Calu3 (cell line): ENCODE measurements at regions not wholly inside any gene's neighbourhood (a gene's known extent, or its start where the extent isn't known, plus 50 kb on each side); places are given as distances from the start of the nearest gene placed in this dataset.
"Not testable (repeated sequence)": the region's sequence is repeated elsewhere in the genome, so short reads cannot be mapped to it uniquely, and the experiment has no call there.

Source experiments
- BruUV-seq: library from RNA; stranded (reverse); fragments of 400-500 nt; replicated peaks from 2 replicates; lab custom pipeline; 2021; lab: Mats Ljungman, UMichigan
- CTCF ChIA-PET: fragments of 300-600 bp; sonication (Branson Sonifier 250); formaldehyde crosslinking; loops from one replicate; lab custom pipeline; 2022; ENCODE audit warnings: antibody characterized with exemption; lab: Charles Lee
- DNase-seq: peaks from one replicate; pipeline ENCODE4 v3.0.0; 2022
- H3K27ac Mint-ChIP-seq: one replicate; pipeline ENCODE4 v1.8.0; 2022; ENCODE audit warnings: mixed read lengths; ENCODE audit not compliant: unreplicated experiment
- H3K27me3 Mint-ChIP-seq: one replicate; pipeline ENCODE4 v1.8.0; 2022; ENCODE audit warnings: mixed read lengths; ENCODE audit not compliant: unreplicated experiment
- H3K36me3 Mint-ChIP-seq: one replicate; pipeline ENCODE4 v1.8.0; 2022; ENCODE audit warnings: mild to moderate bottlenecking, moderate library complexity, mixed read lengths; ENCODE audit not compliant: insufficient read depth, unreplicated experiment
- H3K4me1 Mint-ChIP-seq: one replicate; pipeline ENCODE4 v1.8.0; 2022; ENCODE audit warnings: mild to moderate bottlenecking, low read depth, mixed read lengths; ENCODE audit not compliant: unreplicated experiment
- H3K4me3 Mint-ChIP-seq: one replicate; pipeline ENCODE4 v1.8.0; 2022; ENCODE audit warnings: mild to moderate bottlenecking, low read depth, moderate library complexity, mixed read lengths; ENCODE audit not compliant: unreplicated experiment
- H3K9me3 Mint-ChIP-seq: one replicate; pipeline ENCODE4 v1.8.0; 2022; ENCODE audit warnings: low read depth, mixed read lengths; ENCODE audit not compliant: unreplicated experiment
- CTCF ChIP-seq: fragments of 200-600 bp; IDR thresholded peaks from one replicate; pipeline ENCODE4 v1.8.0; 2022; ENCODE audit warnings: antibody characterized with exemption; ENCODE audit not compliant: unreplicated experiment
- intact Hi-C: fragments of 100-400 bp; cut with micrococcal nuclease; formaldehyde crosslinking; loops from one replicate; pipeline ENCODE4 v1.10.0; 2022; ENCODE audit not compliant: unreplicated experiment

GRCh38 chr14:28245216-28245615, 521.4 kb upstream of the FOXG1 start:
- BruUV-seq: no TSS peak
- no peak for TF ChIP-seq CTCF
- Mint-ChIP-seq H3K36me3 (no peaks in the 10 kb centered on the region), H3K4me3 (no peak overlapping the region), H3K9me3 (no peaks in the 10 kb centered on the region), H3K27me3 (no peaks in the 10 kb centered on the region), H3K4me1 (no peaks in the 10 kb centered on the region), H3K27ac (no peak overlapping the region)
- CTCF ChIA-PET: no interaction called here
- intact Hi-C loops: no loop called here
- no peak for DNase-seq

GRCh38 chr14:28247491-28247890, 519.1 kb upstream of the FOXG1 start:
- Mint-ChIP-seq H3K27me3 (no peaks in the 10 kb centered on the region), H3K4me1 (no peaks in the 10 kb centered on the region), H3K4me3 (no peak overlapping the region), H3K36me3 (no peaks in the 10 kb centered on the region), H3K9me3 (no peaks in the 10 kb centered on the region), H3K27ac (no peak overlapping the region)
- intact Hi-C loops: no loop called here
- BruUV-seq: no TSS peak
- no peak for DNase-seq
- CTCF ChIA-PET: no interaction called here
- no peak for TF ChIP-seq CTCF

GRCh38 chr14:28252124-28252523, 514.5 kb upstream of the FOXG1 start:
- BruUV-seq, CTCF ChIA-PET, H3K9me3 Mint-ChIP-seq: not testable (repeated sequence)

GRCh38 chr14:28254768-28255167, 511.8 kb upstream of the FOXG1 start:
- no peak for TF ChIP-seq CTCF

More at GRCh38 chr14:28252124-28252523, 514.5 kb upstream of the FOXG1 start:
- intact Hi-C loops, H3K27ac Mint-ChIP-seq, H3K4me3 Mint-ChIP-seq, H3K27me3 Mint-ChIP-seq, DNase-seq, H3K36me3 Mint-ChIP-seq, H3K4me1 Mint-ChIP-seq: not testable (repeated sequence)

GRCh38 chr14:28264306-28264705, 502.3 kb upstream of the FOXG1 start:
- CTCF ChIA-PET: no interaction called here
- intact Hi-C loops: no loop called here
- no peaks in the 10 kb centered on the region for H3K27me3 Mint-ChIP-seq

More at GRCh38 chr14:28254768-28255167, 511.8 kb upstream of the FOXG1 start:
- Mint-ChIP-seq H3K4me3 (no peak overlapping the region), H3K36me3 (no peaks in the 10 kb centered on the region), H3K27ac (no peak overlapping the region), H3K27me3 (no peaks in the 10 kb centered on the region), H3K4me1 (no peaks in the 10 kb centered on the region), H3K9me3 (no peaks in the 10 kb centered on the region)
- intact Hi-C loops: no loop called here
- BruUV-seq: no TSS peak
- CTCF ChIA-PET: no interaction called here
- DNase-seq: no peak

More at GRCh38 chr14:28264306-28264705, 502.3 kb upstream of the FOXG1 start:
- no peak for DNase-seq
- TF ChIP-seq CTCF: no peak
- Mint-ChIP-seq H3K4me3 (no peak overlapping the region), H3K27ac (no peak overlapping the region), H3K36me3 (no peaks in the 10 kb centered on the region), H3K4me1 (no peaks in the 10 kb centered on the region), H3K9me3 (peaks cover 8% of the 10 kb centered on the region)
- no TSS peak for BruUV-seq
